ENCODE measurements at regions not wholly inside any gene's neighbourhood (a gene's known extent, or its start where the extent isn't known, plus 50 kb on each side); places are given as distances from the start of the nearest gene placed in this dataset.

DNA sequence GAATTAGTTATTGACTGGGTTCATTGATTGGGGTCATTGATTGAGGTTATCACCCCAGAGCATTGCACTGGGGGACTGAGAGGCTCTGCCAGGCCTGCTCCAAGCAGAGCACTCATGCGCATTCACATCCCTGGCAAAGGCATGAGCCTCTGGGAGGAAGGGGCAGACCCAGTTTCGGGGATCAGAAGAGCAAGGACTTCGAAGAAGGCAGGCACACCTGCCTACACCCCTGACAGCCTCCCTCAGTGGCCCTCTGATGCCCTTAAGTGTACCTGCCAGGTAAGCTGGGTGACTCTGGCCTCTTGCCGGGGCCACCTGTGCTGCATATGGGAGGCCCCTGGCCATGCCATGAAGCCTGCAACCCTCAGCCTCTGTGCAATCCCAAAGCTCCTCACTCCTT, 181.1 kb downstream of the PTPN20 start:
- Histone ChIP-seq H3K36me3 (ENCODE audit: control insufficient read depth, insufficient read depth, low read length) (no peaks in the 10 kb centered on the region), H2AFZ (ENCODE audit: low read length) (no peak overlapping the region), H3K27me3 (ENCODE audit: control insufficient read depth, insufficient read depth, low read length) (no peaks in the 10 kb centered on the region), H3K4me3 (replicated peaks in 1 of 4; ENCODE audit: control extremely low read depth in 1 of 4, insufficient read depth in 1 of 4, low read depth in 3 of 4, low read length in 4 of 4) (no peak overlapping the region), H3K4me2 (ENCODE audit: extremely low read depth, insufficient read depth, low read length) (no peak overlapping the region), H3K9ac (ENCODE audit: insufficient read depth, low read length) (no peak overlapping the region), H3K27ac (ENCODE audit: insufficient read depth, low read length) (no peak overlapping the region), H3K79me2 (ENCODE audit: control insufficient read depth, insufficient read depth, low read length) (no peaks in the 10 kb centered on the region), H3K9me3 (ENCODE audit: control insufficient read depth, insufficient read depth, low read depth, low read length) (no peaks in the 10 kb centered on the region), H3K4me1 (ENCODE audit: control insufficient read depth, extremely low read depth, insufficient read depth, low read length) (no peaks in the 10 kb centered on the region), H4K20me1 (ENCODE audit: control insufficient read depth, extremely low read depth, insufficient read depth, low read length) (no peaks in the 10 kb centered on the region)
- TF ChIP-seq, protein P1, sequence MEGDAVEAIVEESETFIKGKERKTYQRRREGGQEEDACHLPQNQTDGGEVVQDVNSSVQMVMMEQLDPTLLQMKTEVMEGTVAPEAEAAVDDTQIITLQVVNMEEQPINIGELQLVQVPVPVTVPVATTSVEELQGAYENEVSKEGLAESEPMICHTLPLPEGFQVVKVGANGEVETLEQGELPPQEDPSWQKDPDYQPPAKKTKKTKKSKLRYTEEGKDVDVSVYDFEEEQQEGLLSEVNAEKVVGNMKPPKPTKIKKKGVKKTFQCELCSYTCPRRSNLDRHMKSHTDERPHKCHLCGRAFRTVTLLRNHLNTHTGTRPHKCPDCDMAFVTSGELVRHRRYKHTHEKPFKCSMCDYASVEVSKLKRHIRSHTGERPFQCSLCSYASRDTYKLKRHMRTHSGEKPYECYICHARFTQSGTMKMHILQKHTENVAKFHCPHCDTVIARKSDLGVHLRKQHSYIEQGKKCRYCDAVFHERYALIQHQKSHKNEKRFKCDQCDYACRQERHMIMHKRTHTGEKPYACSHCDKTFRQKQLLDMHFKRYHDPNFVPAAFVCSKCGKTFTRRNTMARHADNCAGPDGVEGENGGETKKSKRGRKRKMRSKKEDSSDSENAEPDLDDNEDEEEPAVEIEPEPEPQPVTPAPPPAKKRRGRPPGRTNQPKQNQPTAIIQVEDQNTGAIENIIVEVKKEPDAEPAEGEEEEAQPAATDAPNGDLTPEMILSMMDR (conservative IDR thresholded peaks at IDR 0.05 in 1 of 2, IDR thresholded peaks at IDR 0.05 in 1 of 2; ENCODE audit: low read depth in 1 of 2, low read length in 2 of 2) = no peak
- TF ChIP-seq EZH2 (IDR thresholded peaks at IDR 0.05; ENCODE audit: low read length, missing control alignments) = no peak
- DNase-seq (ENCODE audit: low read depth in 2 of 2) = no peak

DNA sequence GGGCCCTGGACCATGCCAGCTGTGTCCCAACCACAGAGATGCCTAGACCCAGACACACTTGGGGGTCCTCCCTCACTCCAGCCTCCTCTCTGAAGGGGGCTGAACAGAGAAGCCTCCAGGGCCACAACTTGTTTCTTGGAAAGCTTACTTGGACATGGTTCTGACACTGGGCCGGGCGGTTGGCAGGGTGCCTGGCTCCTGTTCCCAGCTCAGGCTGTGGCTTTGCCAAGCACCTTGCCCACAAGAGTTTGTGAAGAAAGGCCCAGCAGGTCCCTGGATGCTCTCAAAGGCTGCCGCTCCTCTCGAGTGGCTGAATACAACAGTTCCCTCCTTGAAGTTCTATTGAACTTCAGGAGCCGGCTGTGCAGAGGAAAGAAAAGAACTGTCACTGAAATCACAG, 181.6 kb downstream of the PTPN20 start:
- H3K9me3 ChIP-seq (ENCODE audit: control insufficient read depth, insufficient read depth, low read depth, low read length) = no peaks in the 10 kb centered on the region
- H3K36me3 ChIP-seq (ENCODE audit: control insufficient read depth, insufficient read depth, low read length) = no peaks in the 10 kb centered on the region
- no peak overlapping the region for H2AFZ ChIP-seq (ENCODE audit: low read length)
- no peak for DNase-seq (ENCODE audit: low read depth in 2 of 2)
- no peak overlapping the region for H3K4me3 ChIP-seq (replicated peaks in 1 of 4; ENCODE audit: control extremely low read depth in 1 of 4, insufficient read depth in 1 of 4, low read depth in 3 of 4, low read length in 4 of 4)
- H3K27me3 ChIP-seq (ENCODE audit: control insufficient read depth, insufficient read depth, low read length) = no peaks in the 10 kb centered on the region
- no peaks in the 10 kb centered on the region for H3K79me2 ChIP-seq (ENCODE audit: control insufficient read depth, insufficient read depth, low read length)
- H3K4me2 ChIP-seq (ENCODE audit: extremely low read depth, insufficient read depth, low read length) = no peak overlapping the region
- no peaks in the 10 kb centered on the region for H3K4me1 ChIP-seq (ENCODE audit: control insufficient read depth, extremely low read depth, insufficient read depth, low read length)
- TF ChIP-seq EZH2 (IDR thresholded peaks at IDR 0.05; ENCODE audit: low read length, missing control alignments) = no peak
- TF ChIP-seq, protein P1 (conservative IDR thresholded peaks at IDR 0.05 in 1 of 2, IDR thresholded peaks at IDR 0.05 in 1 of 2; ENCODE audit: low read depth in 1 of 2, low read length in 2 of 2) = no peak
- no peak overlapping the region for H3K27ac ChIP-seq (ENCODE audit: insufficient read depth, low read length)
- H4K20me1 ChIP-seq (ENCODE audit: control insufficient read depth, extremely low read depth, insufficient read depth, low read length) = no peaks in the 10 kb centered on the region
- H3K9ac ChIP-seq (ENCODE audit: insufficient read depth, low read length) = no peak overlapping the region

DNA sequence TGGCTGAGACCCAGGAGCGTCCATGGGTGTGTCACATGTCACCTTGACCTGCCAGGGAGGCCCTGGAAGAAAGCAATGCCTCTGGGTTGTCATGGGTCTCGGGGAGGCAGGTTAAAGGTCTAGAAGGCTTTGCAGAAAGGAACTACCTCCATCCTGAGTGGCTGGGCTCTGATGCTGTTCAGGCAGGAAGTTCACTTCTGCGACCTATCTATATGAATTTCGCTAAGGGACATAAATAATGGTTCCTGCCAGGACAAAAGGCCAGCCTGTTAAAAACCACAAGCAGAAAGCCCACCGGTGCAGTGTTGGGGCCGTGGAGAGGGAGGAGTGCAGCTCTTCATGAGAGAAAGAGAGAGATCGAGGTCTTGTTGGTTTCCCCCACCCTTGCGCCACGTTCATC, 182.9 kb downstream of the PTPN20 start:
- no peak for TF ChIP-seq EZH2 (IDR thresholded peaks at IDR 0.05; ENCODE audit: low read length, missing control alignments)
- TF ChIP-seq, protein P1 (conservative IDR thresholded peaks at IDR 0.05 in 1 of 2, IDR thresholded peaks at IDR 0.05 in 1 of 2; ENCODE audit: low read depth in 1 of 2, low read length in 2 of 2) = no peak
- Histone ChIP-seq H3K79me2 (ENCODE audit: control insufficient read depth, insufficient read depth, low read length) (no peaks in the 10 kb centered on the region), H3K9ac (ENCODE audit: insufficient read depth, low read length) (no peak overlapping the region), H3K36me3 (ENCODE audit: control insufficient read depth, insufficient read depth, low read length) (no peaks in the 10 kb centered on the region), H3K4me3 (replicated peaks in 1 of 4; ENCODE audit: control extremely low read depth in 1 of 4, insufficient read depth in 1 of 4, low read depth in 3 of 4, low read length in 4 of 4) (no peak overlapping the region), H2AFZ (ENCODE audit: low read length) (no peak overlapping the region), H3K9me3 (ENCODE audit: control insufficient read depth, insufficient read depth, low read depth, low read length) (no peaks in the 10 kb centered on the region), H4K20me1 (ENCODE audit: control insufficient read depth, extremely low read depth, insufficient read depth, low read length) (no peaks in the 10 kb centered on the region), H3K4me1 (ENCODE audit: control insufficient read depth, extremely low read depth, insufficient read depth, low read length) (no peaks in the 10 kb centered on the region), H3K27me3 (ENCODE audit: control insufficient read depth, insufficient read depth, low read length) (no peaks in the 10 kb centered on the region), H3K4me2 (ENCODE audit: extremely low read depth, insufficient read depth, low read length) (no peak overlapping the region), H3K27ac (ENCODE audit: insufficient read depth, low read length) (no peak overlapping the region)
- DNase-seq (ENCODE audit: low read depth in 2 of 2) = no peak

All from fibroblast of lung (primary cell).